ENCODE measurements at regions not wholly inside any gene's neighbourhood (a gene's known extent, or its start where the extent isn't known, plus 50 kb on each side); places are given as distances from the start of the nearest gene placed in this dataset.
A peak's percentile ranks its signal among the peaks of the same experiment; 100 is the strongest.

DNA sequence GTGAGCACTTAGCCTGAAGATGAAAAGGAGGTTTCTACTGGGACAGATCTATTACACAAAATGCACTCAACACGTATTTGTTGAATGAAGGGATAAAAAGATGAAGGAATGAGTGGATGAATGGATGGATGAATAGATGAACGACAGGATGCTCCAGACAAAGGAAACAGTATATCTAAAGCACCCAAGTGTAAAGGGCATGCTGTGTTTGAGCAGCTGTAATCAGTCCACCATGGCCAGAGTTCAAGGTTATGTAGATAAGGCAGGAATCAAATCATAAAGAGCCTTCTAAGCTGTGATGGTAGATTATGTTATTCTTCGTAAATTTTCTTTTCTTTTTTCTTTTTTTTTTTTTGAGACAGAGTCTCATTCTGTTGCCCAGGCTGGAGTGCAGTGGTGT, 194.4 kb upstream of the FOXN2 start (continued):
- TF ChIP-seq, protein P1, sequence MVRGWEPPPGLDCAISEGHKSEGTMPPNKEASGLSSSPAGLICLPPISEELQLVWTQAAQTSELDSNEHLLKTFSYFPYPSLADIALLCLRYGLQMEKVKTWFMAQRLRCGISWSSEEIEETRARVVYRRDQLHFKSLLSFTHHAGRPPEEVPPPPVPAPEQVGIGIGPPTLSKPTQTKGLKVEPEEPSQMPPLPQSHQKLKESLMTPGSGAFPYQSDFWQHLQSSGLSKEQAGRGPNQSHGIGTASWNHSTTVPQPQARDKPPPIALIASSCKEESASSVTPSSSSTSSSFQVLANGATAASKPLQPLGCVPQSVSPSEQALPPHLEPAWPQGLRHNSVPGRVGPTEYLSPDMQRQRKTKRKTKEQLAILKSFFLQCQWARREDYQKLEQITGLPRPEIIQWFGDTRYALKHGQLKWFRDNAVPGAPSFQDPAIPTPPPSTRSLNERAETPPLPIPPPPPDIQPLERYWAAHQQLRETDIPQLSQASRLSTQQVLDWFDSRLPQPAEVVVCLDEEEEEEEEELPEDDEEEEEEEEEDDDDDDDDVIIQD (CRISPR knock-in tag; IDR thresholded peaks at IDR 0.05; ENCODE audit: low read depth): peak; percentile 25; the same call in 1 of the 2 replicates
- TF ChIP-seq, protein P2, sequence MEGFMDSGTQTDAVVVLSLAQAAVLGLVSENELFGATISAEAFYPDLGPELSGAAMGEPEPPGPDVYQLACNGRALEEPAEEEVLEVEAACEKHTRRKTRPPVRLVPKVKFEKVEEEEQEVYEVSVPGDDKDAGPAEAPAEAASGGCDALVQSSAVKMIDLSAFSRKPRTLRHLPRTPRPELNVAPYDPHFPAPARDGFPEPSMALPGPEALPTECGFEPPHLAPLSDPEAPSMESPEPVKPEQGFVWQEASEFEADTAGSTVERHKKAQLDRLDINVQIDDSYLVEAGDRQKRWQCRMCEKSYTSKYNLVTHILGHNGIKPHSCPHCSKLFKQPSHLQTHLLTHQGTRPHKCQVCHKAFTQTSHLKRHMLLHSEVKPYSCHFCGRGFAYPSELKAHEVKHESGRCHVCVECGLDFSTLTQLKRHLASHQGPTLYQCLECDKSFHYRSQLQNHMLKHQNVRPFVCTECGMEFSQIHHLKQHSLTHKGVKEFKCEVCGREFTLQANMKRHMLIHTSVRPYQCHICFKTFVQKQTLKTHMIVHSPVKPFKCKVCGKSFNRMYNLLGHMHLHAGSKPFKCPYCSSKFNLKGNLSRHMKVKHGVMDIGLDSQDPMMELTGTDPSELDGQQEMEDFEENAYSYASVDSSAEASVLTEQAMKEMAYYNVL (CRISPR knock-in tag; IDR thresholded peaks at IDR 0.05; ENCODE audit: borderline replicate concordance): peak; percentile 100
- peak; percentile 81 for TF ChIP-seq ZMYM2 (CRISPR knock-in tag; IDR thresholded peaks at IDR 0.05)
- TF ChIP-seq, protein P3, sequence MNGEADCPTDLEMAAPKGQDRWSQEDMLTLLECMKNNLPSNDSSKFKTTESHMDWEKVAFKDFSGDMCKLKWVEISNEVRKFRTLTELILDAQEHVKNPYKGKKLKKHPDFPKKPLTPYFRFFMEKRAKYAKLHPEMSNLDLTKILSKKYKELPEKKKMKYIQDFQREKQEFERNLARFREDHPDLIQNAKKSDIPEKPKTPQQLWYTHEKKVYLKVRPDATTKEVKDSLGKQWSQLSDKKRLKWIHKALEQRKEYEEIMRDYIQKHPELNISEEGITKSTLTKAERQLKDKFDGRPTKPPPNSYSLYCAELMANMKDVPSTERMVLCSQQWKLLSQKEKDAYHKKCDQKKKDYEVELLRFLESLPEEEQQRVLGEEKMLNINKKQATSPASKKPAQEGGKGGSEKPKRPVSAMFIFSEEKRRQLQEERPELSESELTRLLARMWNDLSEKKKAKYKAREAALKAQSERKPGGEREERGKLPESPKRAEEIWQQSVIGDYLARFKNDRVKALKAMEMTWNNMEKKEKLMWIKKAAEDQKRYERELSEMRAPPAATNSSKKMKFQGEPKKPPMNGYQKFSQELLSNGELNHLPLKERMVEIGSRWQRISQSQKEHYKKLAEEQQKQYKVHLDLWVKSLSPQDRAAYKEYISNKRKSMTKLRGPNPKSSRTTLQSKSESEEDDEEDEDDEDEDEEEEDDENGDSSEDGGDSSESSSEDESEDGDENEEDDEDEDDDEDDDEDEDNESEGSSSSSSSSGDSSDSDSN (CRISPR knock-in tag; IDR thresholded peaks at IDR 0.05): no peak
- TF ChIP-seq, protein P4, sequence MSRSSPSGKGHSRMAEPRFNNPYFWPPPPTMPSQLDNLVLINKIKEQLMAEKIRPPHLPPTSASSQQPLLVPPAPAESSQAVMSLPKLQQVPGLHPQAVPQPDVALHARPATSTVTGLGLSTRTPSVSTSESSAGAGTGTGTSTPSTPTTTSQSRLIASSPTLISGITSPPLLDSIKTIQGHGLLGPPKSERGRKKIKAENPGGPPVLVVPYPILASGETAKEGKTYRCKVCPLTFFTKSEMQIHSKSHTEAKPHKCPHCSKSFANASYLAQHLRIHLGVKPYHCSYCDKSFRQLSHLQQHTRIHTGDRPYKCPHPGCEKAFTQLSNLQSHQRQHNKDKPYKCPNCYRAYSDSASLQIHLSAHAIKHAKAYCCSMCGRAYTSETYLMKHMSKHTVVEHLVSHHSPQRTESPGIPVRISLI (CRISPR knock-in tag; IDR thresholded peaks at IDR 0.05; ENCODE audit: borderline replicate concordance): no peak
- TF ChIP-seq, protein P5, sequence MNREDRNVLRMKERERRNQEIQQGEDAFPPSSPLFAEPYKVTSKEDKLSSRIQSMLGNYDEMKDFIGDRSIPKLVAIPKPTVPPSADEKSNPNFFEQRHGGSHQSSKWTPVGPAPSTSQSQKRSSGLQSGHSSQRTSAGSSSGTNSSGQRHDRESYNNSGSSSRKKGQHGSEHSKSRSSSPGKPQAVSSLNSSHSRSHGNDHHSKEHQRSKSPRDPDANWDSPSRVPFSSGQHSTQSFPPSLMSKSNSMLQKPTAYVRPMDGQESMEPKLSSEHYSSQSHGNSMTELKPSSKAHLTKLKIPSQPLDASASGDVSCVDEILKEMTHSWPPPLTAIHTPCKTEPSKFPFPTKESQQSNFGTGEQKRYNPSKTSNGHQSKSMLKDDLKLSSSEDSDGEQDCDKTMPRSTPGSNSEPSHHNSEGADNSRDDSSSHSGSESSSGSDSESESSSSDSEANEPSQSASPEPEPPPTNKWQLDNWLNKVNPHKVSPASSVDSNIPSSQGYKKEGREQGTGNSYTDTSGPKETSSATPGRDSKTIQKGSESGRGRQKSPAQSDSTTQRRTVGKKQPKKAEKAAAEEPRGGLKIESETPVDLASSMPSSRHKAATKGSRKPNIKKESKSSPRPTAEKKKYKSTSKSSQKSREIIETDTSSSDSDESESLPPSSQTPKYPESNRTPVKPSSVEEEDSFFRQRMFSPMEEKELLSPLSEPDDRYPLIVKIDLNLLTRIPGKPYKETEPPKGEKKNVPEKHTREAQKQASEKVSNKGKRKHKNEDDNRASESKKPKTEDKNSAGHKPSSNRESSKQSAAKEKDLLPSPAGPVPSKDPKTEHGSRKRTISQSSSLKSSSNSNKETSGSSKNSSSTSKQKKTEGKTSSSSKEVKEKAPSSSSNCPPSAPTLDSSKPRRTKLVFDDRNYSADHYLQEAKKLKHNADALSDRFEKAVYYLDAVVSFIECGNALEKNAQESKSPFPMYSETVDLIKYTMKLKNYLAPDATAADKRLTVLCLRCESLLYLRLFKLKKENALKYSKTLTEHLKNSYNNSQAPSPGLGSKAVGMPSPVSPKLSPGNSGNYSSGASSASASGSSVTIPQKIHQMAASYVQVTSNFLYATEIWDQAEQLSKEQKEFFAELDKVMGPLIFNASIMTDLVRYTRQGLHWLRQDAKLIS (CRISPR knock-in tag; IDR thresholded peaks at IDR 0.05): no peak
- TF ChIP-seq TAF15 (IDR thresholded peaks at IDR 0.05; ENCODE audit: low read depth, low read length, poor library complexity, severe bottlenecking): no peak
- 0 out of 2 replicates have a peak, but pooled peaks have one; percentile 46 for TF ChIP-seq ZNF160 (CRISPR knock-in tag; IDR thresholded peaks at IDR 0.05)
- no peak for TF ChIP-seq IKZF4 (CRISPR knock-in tag; IDR thresholded peaks at IDR 0.05; ENCODE audit: borderline replicate concordance, low read depth, not compliant biosample characterization)
- peak; percentile 53; the same call in 1 of the 2 replicates for TF ChIP-seq TBX2 (CRISPR knock-in tag; IDR thresholded peaks at IDR 0.05; ENCODE audit: borderline replicate concordance)
- peak; percentile 94 for TF ChIP-seq HNF4G (IDR thresholded peaks at IDR 0.05; ENCODE audit: borderline replicate concordance, low read depth, low read length)
- peak; percentile 63; the same call in 1 of the 2 replicates for TF ChIP-seq HNF4G (CRISPR knock-in tag; IDR thresholded peaks at IDR 0.05; ENCODE audit: borderline replicate concordance, low read depth)
- peak; percentile 76 for TF ChIP-seq MED1 (CRISPR knock-in tag; IDR thresholded peaks at IDR 0.05)
- peak; percentile 44; the same call in 1 of the 2 replicates for TF ChIP-seq RXRA (CRISPR knock-in tag; IDR thresholded peaks at IDR 0.05)
- no peak for TF ChIP-seq TCF12 (IDR thresholded peaks at IDR 0.05)
- TF ChIP-seq TCF12 (CRISPR knock-in tag; IDR thresholded peaks at IDR 0.05): peak; percentile 53; the same call in 1 of the 2 replicates
- TF ChIP-seq, protein P6, sequence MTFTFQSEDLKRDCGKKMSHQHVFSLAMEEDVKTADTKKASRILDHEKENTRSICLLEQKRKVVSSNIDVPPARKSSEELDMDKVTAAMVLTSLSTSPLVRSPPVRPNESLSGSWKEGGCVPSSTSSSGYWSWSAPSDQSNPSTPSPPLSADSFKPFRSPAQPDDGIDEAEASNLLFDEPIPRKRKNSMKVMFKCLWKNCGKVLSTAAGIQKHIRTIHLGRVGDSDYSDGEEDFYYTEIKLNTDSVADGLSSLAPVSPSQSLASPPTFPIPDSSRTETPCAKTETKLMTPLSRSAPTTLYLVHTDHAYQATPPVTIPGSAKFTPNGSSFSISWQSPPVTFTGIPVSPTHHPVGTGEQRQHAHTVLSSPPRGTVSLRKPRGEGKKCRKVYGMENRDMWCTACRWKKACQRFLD (CRISPR knock-in tag; IDR thresholded peaks at IDR 0.05; ENCODE audit: borderline replicate concordance): no peak
